Ishikawa (cell line): ENCODE measurements at regions not wholly inside any gene's neighbourhood (a gene's known extent, or its start where the extent isn't known, plus 50 kb on each side); places are given as distances from the start of the nearest gene placed in this dataset.

ENCODE experiments used
- CEBPB ChIP-seq: IDR thresholded peaks from 2 replicates; pipeline ENCODE4 v1.6.1; 2012
- CREB1 ChIP-seq: IDR thresholded peaks from 2 replicates; pipeline ENCODE4 v1.6.1; 2012; ENCODE audit warnings: low read depth
- EGR1 ChIP-seq: IDR thresholded peaks from 2 replicates; pipeline ENCODE4 v1.6.1; 2012
- EP300 ChIP-seq: IDR thresholded peaks from 2 replicates; pipeline ENCODE4 v1.6.1; 2012; ENCODE audit warnings: borderline replicate concordance
- FOXM1 ChIP-seq: IDR thresholded peaks from 2 replicates; pipeline ENCODE4 v1.6.1; 2012; ENCODE audit warnings: low read depth, borderline replicate concordance
- MAX ChIP-seq: IDR thresholded peaks from 2 replicates; pipeline ENCODE4 v1.6.1; 2012
- NFIC ChIP-seq: IDR thresholded peaks from 2 replicates; pipeline ENCODE4 v1.6.1; 2012
- RAD21 ChIP-seq: IDR thresholded peaks from 2 replicates; pipeline ENCODE4 v1.6.1; 2012; ENCODE audit warnings: low read depth
- REST ChIP-seq: IDR thresholded peaks from 2 replicates; pipeline ENCODE4 v1.6.1; 2012; ENCODE audit warnings: low read depth, mild to moderate bottlenecking
- TAF1 ChIP-seq: IDR thresholded peaks from 2 replicates; pipeline ENCODE4 v1.6.1; 2012; ENCODE audit warnings: low read depth, mild to moderate bottlenecking
- TCF12 ChIP-seq: IDR thresholded peaks from 2 replicates; pipeline ENCODE4 v1.6.1; 2012; ENCODE audit warnings: low read depth
- TEAD4 ChIP-seq: IDR thresholded peaks from 2 replicates; pipeline ENCODE4 v1.6.1; 2012
- USF1 ChIP-seq: IDR thresholded peaks from 2 replicates; pipeline ENCODE4 v1.6.1; 2012
- YY1 ChIP-seq: IDR thresholded peaks from 2 replicates; pipeline ENCODE4 v1.6.1; 2012; ENCODE audit warnings: low read depth
- ZBTB7A ChIP-seq: IDR thresholded peaks from 2 replicates; pipeline ENCODE4 v1.6.1; 2012; ENCODE audit warnings: low read depth

GRCh38 chr1:72936151-72936740 lies 653.9 kb upstream of the NEGR1 start:
- TF ChIP-seq RAD21 (no peak), REST (no peak), TAF1 (no peak), EGR1 (no peak), TCF12 (no peak), CREB1 (no peak), USF1 (no peak), TEAD4 (no peak), EP300 (no peak), YY1 (no peak), ZBTB7A (no peak), FOXM1 (no peak), NFIC (no peak), MAX (no peak), CEBPB (no peak)

DNA sequence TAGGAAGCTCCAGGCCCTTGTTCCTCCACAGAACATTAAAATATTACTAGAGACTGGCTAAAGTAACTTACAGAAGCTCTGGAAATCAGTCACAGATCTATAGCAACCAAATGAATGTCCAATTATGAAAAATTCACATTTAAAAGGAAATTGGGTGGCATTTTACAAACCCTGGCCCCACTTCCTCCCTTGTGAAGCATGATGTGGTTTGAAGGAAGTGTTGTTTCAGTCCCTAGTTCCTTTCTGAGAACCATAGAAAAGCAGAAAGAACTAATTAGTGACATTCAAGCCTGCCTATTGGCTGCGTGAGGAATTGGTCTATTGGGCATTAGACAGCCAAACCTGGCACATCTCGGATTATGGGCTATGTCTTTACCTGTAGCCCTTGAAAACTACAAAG lies 649.7 kb upstream of the NEGR1 start:
- no peak for TF ChIP-seq TAF1
- TF ChIP-seq NFIC: no peak
- no peak for TF ChIP-seq FOXM1
- TF ChIP-seq MAX: no peak
- TF ChIP-seq TCF12: no peak
- TF ChIP-seq CREB1: no peak
- TF ChIP-seq CEBPB: no peak
- no peak for TF ChIP-seq USF1
- TF ChIP-seq TEAD4: no peak
- no peak for TF ChIP-seq EP300
- no peak for TF ChIP-seq YY1

GRCh38 chr1:72930528-72930927 lies 648.2 kb upstream of the NEGR1 start:
- TF ChIP-seq TCF12 (no peak), CREB1 (no peak), FOXM1 (no peak), REST (no peak), CEBPB (no peak), EP300 (no peak), USF1 (no peak), TEAD4 (no peak), RAD21 (no peak), YY1 (no peak), TAF1 (no peak), ZBTB7A (no peak), NFIC (no peak), MAX (no peak), EGR1 (no peak)

DNA sequence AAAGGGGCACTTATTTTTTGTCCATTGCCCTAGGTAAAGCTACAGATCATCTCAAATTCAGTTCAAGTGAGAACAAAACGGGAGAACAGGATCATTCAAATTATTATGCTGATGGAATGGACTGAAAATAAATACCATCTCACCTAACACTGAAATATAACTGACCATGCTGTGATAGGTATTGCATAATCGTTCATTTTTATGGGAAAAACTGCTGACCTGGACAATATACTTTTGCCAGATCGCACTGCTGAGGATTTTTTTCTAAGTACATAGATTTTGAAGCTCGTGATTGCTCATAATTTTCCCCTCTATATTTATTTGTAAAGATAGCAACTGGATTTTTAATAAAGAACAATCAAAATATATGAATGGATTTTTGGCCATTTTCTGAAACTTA lies 636.6 kb upstream of the NEGR1 start:
- no peak for TF ChIP-seq MAX
- TF ChIP-seq TEAD4: no peak
- TF ChIP-seq FOXM1: no peak
- peak; percentile 11; the same call in 1 of the 2 replicates for TF ChIP-seq CEBPB
- TF ChIP-seq TAF1: no peak

- peak; percentile 78 for TF ChIP-seq CEBPB
- TF ChIP-seq REST: no peak
Observed at GRCh38 chr1:72917920-72918319, 635.6 kb upstream of the NEGR1 start.
